H9 (cell line): ENCODE measurements at regions not wholly inside any gene's neighbourhood (a gene's known extent, or its start where the extent isn't known, plus 50 kb on each side); places are given as distances from the start of the nearest gene placed in this dataset.

Experiments used
- DNase-seq: peaks from one replicate; pipeline ENCODE4 v3.0.0-alpha.2; 2017
- H2AFZ ChIP-seq: one replicate; pipeline ENCODE4 v1.6.1; 2013; ENCODE audit warnings: mild to moderate bottlenecking, low read length, control low read depth, moderate library complexity
- H2AK5ac ChIP-seq: 2 replicates; pipeline ENCODE4 v1.6.1; 2013; ENCODE audit warnings: low read length, control low read depth, mixed read lengths; ENCODE audit not compliant: insufficient read length
- H2BK120ac ChIP-seq: one replicate; pipeline ENCODE4 v1.6.1; 2013; ENCODE audit warnings: low read depth, mild to moderate bottlenecking, low read length, control low read depth, inconsistent platforms; ENCODE audit not compliant: poor library complexity, severe bottlenecking
- H2BK12ac ChIP-seq: 2 replicates; pipeline ENCODE4 v1.6.1; 2013; ENCODE audit warnings: low read length, control low read depth, mixed read lengths, low read depth; ENCODE audit not compliant: insufficient read length
- H2BK15ac ChIP-seq: 2 replicates; pipeline ENCODE4 v1.6.1; 2013; ENCODE audit warnings: low read depth, low read length, control low read depth
- H2BK20ac ChIP-seq: one replicate; pipeline ENCODE4 v1.6.1; 2013; ENCODE audit warnings: low read depth, mild to moderate bottlenecking, low read length, control low read depth, inconsistent platforms; ENCODE audit not compliant: poor library complexity, severe bottlenecking
- H2BK5ac ChIP-seq: 2 replicates; pipeline ENCODE4 v1.6.1; 2013; ENCODE audit warnings: low read length, control low read depth, mixed read lengths; ENCODE audit not compliant: insufficient read length
- H3K14ac ChIP-seq: 2 replicates; pipeline ENCODE4 v1.6.1; 2013; ENCODE audit warnings: low read length, control low read depth; ENCODE audit not compliant: insufficient read depth
- H3K18ac ChIP-seq: 2 replicates; pipeline ENCODE4 v1.6.1; 2013; ENCODE audit warnings: low read depth, mild to moderate bottlenecking, mixed read lengths, low read length, control low read depth; ENCODE audit not compliant: insufficient read length
- H3K23ac ChIP-seq: 2 replicates; pipeline ENCODE4 v1.6.1; 2013; ENCODE audit warnings: low read length, control low read depth, mixed read lengths, low read depth; ENCODE audit not compliant: insufficient read length
- H3K23me2 ChIP-seq: 2 replicates; pipeline ENCODE4 v1.6.1; 2013; ENCODE audit warnings: low read depth, mild to moderate bottlenecking, mixed read lengths, low read length, control low read depth; ENCODE audit not compliant: insufficient read length, poor library complexity, severe bottlenecking
- H3K27ac ChIP-seq: 2 replicates; pipeline ENCODE4 v1.5.1; 2013; ENCODE audit warnings: low read length, control low read depth, mixed read lengths, low read depth; ENCODE audit not compliant: insufficient read length
- H3K27me3 ChIP-seq: 2 replicates; pipeline ENCODE4 v1.6.1; 2013; ENCODE audit warnings: low read length, control low read depth, inconsistent platforms; ENCODE audit not compliant: insufficient read depth
- H3K4ac ChIP-seq: 2 replicates; pipeline ENCODE4 v1.6.1; 2013; ENCODE audit warnings: low read depth, mild to moderate bottlenecking, control low read depth, inconsistent platforms, low read length, moderate library complexity
- H3K4me1 ChIP-seq: 2 replicates; pipeline ENCODE4 v1.6.1; 2013; ENCODE audit warnings: low read length, control low read depth, inconsistent platforms; ENCODE audit not compliant: insufficient read depth
- H3K4me2 ChIP-seq: 2 replicates; pipeline ENCODE4 v1.6.1; 2013; ENCODE audit warnings: low read length, control low read depth, mixed read lengths; ENCODE audit not compliant: insufficient read length, insufficient read depth
- H3K56ac ChIP-seq: 2 replicates; pipeline ENCODE4 v1.6.1; 2013; ENCODE audit warnings: low read depth, mild to moderate bottlenecking, mixed read lengths, low read length, control low read depth; ENCODE audit not compliant: insufficient read length
- H3K79me1 ChIP-seq: 2 replicates; pipeline ENCODE4 v1.6.1; 2013; ENCODE audit warnings: low read depth, mild to moderate bottlenecking, moderate library complexity, low read length, control low read depth, inconsistent platforms; ENCODE audit not compliant: insufficient read depth, poor library complexity, severe bottlenecking
- H3K79me2 ChIP-seq: 2 replicates; pipeline ENCODE4 v1.6.1; 2013; ENCODE audit warnings: low read length, control low read depth, inconsistent platforms; ENCODE audit not compliant: insufficient read depth
- H3K9ac ChIP-seq: 2 replicates; pipeline ENCODE4 v1.6.1; 2013; ENCODE audit warnings: low read length, control low read depth, mixed read lengths; ENCODE audit not compliant: insufficient read length; ENCODE audit errors: extremely low read depth
- H3K9me3 ChIP-seq: one replicate; pipeline ENCODE4 v1.6.1; 2013; ENCODE audit warnings: low read depth, low read length, inconsistent platforms; ENCODE audit not compliant: control insufficient read depth
- H3T11ph ChIP-seq: one replicate; pipeline ENCODE4 v1.6.1; 2013; ENCODE audit warnings: mild to moderate bottlenecking, low read length, control low read depth, inconsistent platforms
- H4K20me1 ChIP-seq: one replicate; pipeline ENCODE4 v1.6.1; 2013; ENCODE audit not compliant: control insufficient read depth, insufficient read length, insufficient read depth
- H4K5ac ChIP-seq: 2 replicates; pipeline ENCODE4 v1.6.1; 2013; ENCODE audit warnings: low read depth, mild to moderate bottlenecking, mixed read lengths, low read length, control low read depth; ENCODE audit not compliant: insufficient read length
- H4K8ac ChIP-seq: replicated peaks from 2 replicates; pipeline ENCODE4 v1.6.1; 2013; ENCODE audit warnings: low read length, control low read depth, mixed read lengths, low read depth; ENCODE audit not compliant: insufficient read length
- H4K91ac ChIP-seq: 2 replicates; pipeline ENCODE4 v1.6.1; 2013; ENCODE audit warnings: low read depth, mild to moderate bottlenecking, moderate library complexity, mixed read lengths, low read length, control low read depth; ENCODE audit not compliant: insufficient read length
- H3K27ac Mint-ChIP-seq, 3 experiments: 2 replicates in 2 of 3; 3 replicates in 1 of 3; pipeline ENCODE4 v1.8.0; 2020 to 2021; ENCODE audit warnings: mixed read lengths in 3 of 3, mild to moderate bottlenecking in 1 of 3, moderate library complexity in 1 of 3
- H3K27me3 Mint-ChIP-seq: 2 replicates; pipeline ENCODE4 v1.8.0; 2021; ENCODE audit warnings: low read depth, mild to moderate bottlenecking, moderate library complexity, mixed read lengths
- H3K36me3 Mint-ChIP-seq, 3 experiments: 2 replicates in 2 of 3; 3 replicates in 1 of 3; pipeline ENCODE4 v1.8.0; 2020 to 2021; ENCODE audit warnings: low read depth in 3 of 3, mixed read lengths in 3 of 3; ENCODE audit not compliant: insufficient read depth in 1 of 3
- H3K4me1 Mint-ChIP-seq, 2 experiments: 2 replicates each; pipeline ENCODE4 v1.8.0; 2020; ENCODE audit warnings: mixed read lengths in 2 of 2
- H3K4me3 Mint-ChIP-seq, 2 experiments: 2 replicates in 1 of 2; 3 replicates in 1 of 2; pipeline ENCODE4 v1.8.0; 2020 to 2021; ENCODE audit warnings: mild to moderate bottlenecking in 2 of 2, mixed read lengths in 2 of 2, moderate library complexity in 1 of 2
- H3K9me3 Mint-ChIP-seq, 2 experiments: 2 replicates in 1 of 2; 3 replicates in 1 of 2; pipeline ENCODE4 v1.8.0; 2020; ENCODE audit warnings: mild to moderate bottlenecking in 2 of 2, mixed read lengths in 2 of 2, moderate library complexity in 1 of 2
- CTCF ChIP-seq: fragments of 200-600 bp; sonication (generic); conservative IDR thresholded peaks from 3 replicates; pipeline ENCODE4 v1.8.0; 2021; ENCODE audit warnings: antibody characterized with exemption, mild to moderate bottlenecking
- WGBS: extraction: QIAGEN DNeasy Blood & Tissue Kit; methylation state at CpG from one replicate; pipeline ENCODE4 v1.1.7; 2013; ENCODE audit warnings: missing lambda C conversion rate, low lambda C conversion rate, mixed read lengths; ENCODE audit not compliant: insufficient read length; ENCODE audit errors: extremely low coverage; 5-methylcytosine and 5-hydroxymethylcytosine counted together

GRCh38 chr18:41269294-41269693, 685.7 kb upstream of the PIK3C3 start:
- H3K79me2 ChIP-seq = no peaks in the 10 kb centered on the region
- H3K79me1 ChIP-seq = no peaks in the 10 kb centered on the region
- Mint-ChIP-seq H3K9me3 (no peaks in the 10 kb centered on the region; a peak in 1 of 5 replicates), H3K4me1 (peaks cover 0 to 5% of the 10 kb centered on the region in 2 experiments; a peak in 1 of 4 replicates), H3K27ac (no peak overlapping the region), H3K36me3 (no peaks in the 10 kb centered on the region), H3K27me3 (no peaks in the 10 kb centered on the region; the same call in 1 of the 2 replicates), H3K4me3 (no peak overlapping the region)
- no peak overlapping the region for H3K4me2 ChIP-seq
- no peaks in the 10 kb centered on the region for H3K23me2 ChIP-seq
- WGBS = no CpG with 5 or more reads among the region's 6 CpGs
- H4K91ac ChIP-seq = no peak overlapping the region
- no peak overlapping the region for H2BK120ac ChIP-seq
- no peak overlapping the region for H3K18ac ChIP-seq
- no peak overlapping the region for H2BK20ac ChIP-seq
- no peak overlapping the region for H4K8ac ChIP-seq
- H3K14ac ChIP-seq = no peak overlapping the region
- DNase-seq = no peak
- H3K4ac ChIP-seq = no peak overlapping the region
- no peak overlapping the region for H3K27ac ChIP-seq
- H2BK5ac ChIP-seq = no peak overlapping the region
- no peaks in the 10 kb centered on the region for H3K27me3 ChIP-seq
- H3K4me1 ChIP-seq = no peaks in the 10 kb centered on the region
- no peak for TF ChIP-seq CTCF
- H4K20me1 ChIP-seq = no peaks in the 10 kb centered on the region
- no peak overlapping the region for H2BK15ac ChIP-seq
- H2BK12ac ChIP-seq = no peak overlapping the region
- H2AK5ac ChIP-seq = no peak overlapping the region
- H3K56ac ChIP-seq = no peak overlapping the region
- no peak overlapping the region for H4K5ac ChIP-seq
- no peak overlapping the region for H2AFZ ChIP-seq
- no peak overlapping the region for H3K23ac ChIP-seq
- H3K9me3 ChIP-seq = no peaks in the 10 kb centered on the region
- no peak overlapping the region for H3K9ac ChIP-seq
- no peak overlapping the region for H3T11ph ChIP-seq
